Adrenal gland (tissue), 5 donors: ENCODE measurements at regions not wholly inside any gene's neighbourhood (a gene's known extent, or its start where the extent isn't known, plus 50 kb on each side); places are given as distances from the start of the nearest gene placed in this dataset.

Experiments used
- POLR2A ChIP-seq, 2 donors: fragments of 450-650 bp; IDR thresholded peaks; one replicate each; pipeline ENCODE4 v1.6.1; 2017; ENCODE audit warnings: antibody characterized with exemption in 2 of 2, mild to moderate bottlenecking in 2 of 2, moderate library complexity in 1 of 2
- TF ChIP-seq, protein P1 (sequence below), 6 experiments: fragments of 450-650 bp in 4 of 6; fragments of 200-600 bp in 2 of 6; sonication (generic) in 1 of 6; IDR thresholded peaks; 1 replicate in 5 of 6; 2 replicates in 1 of 6; pipeline versions ENCODE4 v1.5.1 to v1.8.0; 2016 to 2021; ENCODE audit warnings: antibody characterized with exemption in 6 of 6, mild to moderate bottlenecking in 2 of 6, moderate library complexity in 1 of 6
- donor health status: DM: no; HTN: no; CAD: no.

DNA sequence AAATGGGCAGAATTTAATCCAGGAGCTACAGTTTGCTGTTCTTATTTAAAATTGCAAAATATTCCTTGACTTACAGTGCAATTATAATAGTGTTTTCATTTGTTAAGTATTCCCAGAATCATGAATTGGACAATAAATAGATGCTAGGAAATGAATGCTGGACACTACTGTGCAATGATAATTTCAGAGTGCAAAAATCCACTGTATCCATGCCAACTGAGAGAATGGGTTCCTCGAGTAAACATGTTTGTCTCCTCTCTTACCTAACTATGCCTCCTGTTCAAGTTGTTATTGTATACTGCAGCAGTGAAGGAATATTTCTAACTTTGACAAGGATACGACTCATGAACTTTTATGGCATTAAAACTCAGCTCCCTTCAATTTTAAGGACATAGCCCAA is 1396.3 kb downstream of the GATA3 start:
- TF ChIP-seq, protein P1, sequence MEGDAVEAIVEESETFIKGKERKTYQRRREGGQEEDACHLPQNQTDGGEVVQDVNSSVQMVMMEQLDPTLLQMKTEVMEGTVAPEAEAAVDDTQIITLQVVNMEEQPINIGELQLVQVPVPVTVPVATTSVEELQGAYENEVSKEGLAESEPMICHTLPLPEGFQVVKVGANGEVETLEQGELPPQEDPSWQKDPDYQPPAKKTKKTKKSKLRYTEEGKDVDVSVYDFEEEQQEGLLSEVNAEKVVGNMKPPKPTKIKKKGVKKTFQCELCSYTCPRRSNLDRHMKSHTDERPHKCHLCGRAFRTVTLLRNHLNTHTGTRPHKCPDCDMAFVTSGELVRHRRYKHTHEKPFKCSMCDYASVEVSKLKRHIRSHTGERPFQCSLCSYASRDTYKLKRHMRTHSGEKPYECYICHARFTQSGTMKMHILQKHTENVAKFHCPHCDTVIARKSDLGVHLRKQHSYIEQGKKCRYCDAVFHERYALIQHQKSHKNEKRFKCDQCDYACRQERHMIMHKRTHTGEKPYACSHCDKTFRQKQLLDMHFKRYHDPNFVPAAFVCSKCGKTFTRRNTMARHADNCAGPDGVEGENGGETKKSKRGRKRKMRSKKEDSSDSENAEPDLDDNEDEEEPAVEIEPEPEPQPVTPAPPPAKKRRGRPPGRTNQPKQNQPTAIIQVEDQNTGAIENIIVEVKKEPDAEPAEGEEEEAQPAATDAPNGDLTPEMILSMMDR (IDR thresholded peaks at IDR 0.05) = no peak
- no peak for TF ChIP-seq POLR2A (IDR thresholded peaks at IDR 0.05)
